ENCODE measurements at regions not wholly inside any gene's neighbourhood (a gene's known extent, or its start where the extent isn't known, plus 50 kb on each side); places are given as distances from the start of the nearest gene placed in this dataset.

DNA sequence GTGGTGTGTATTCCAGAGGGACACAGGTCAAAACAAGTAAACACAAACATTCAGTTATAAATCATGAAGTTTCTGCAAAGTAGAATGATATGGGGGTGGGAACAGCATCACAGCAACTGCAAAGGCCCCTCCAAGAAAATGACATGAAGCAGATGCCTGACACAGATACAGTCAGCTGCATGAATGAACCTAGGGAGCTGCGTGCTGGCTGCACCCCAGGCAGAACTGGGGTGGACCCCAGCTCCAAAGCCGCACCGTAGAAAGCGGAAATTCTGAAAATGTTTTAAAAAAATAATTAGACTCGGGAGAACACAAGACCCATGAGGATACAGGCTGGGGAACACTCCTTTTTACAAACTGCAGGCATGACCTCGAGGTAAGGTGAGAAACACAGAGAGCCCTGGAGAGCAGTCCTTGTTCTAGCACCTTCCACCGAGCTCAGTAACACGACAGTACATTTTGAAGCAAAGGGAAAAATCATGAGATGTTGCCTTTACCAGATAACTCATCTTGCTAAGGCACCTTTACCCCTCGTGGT lies 323.8 kb downstream of the SOX9 start:
- Histone ChIP-seq H3K4me1 (peaks cover 68% of the 10 kb centered on the region), H3K27me3 (replicated peaks; ENCODE audit: control insufficient read depth, insufficient read depth, low read length) (no peaks in the 10 kb centered on the region), H3K36me3 (ENCODE audit: control insufficient read depth, insufficient read depth, low read length) (no peaks in the 10 kb centered on the region), H3K4me3 (ENCODE audit: low read depth, low read length) (no peak overlapping the region), H3K9me3 (no peaks in the 10 kb centered on the region)
- no peaks in the 10 kb centered on the region for H3K27me3 Mint-ChIP-seq (ENCODE audit: insufficient read depth, unreplicated experiment)
- H3K4me1 Mint-ChIP-seq (ENCODE audit: low read depth, unreplicated experiment) = peaks cover 54% of the 10 kb centered on the region
- H3K27ac Mint-ChIP-seq (ENCODE audit: unreplicated experiment) = peak overlapping the region; percentile 94
- intact Hi-C loops (cut with micrococcal nuclease; ENCODE audit: unreplicated experiment) = loop anchor here (2.0 kb wide), 1 partner anchor 20 kb away; no protein-coding TSS in a partner anchor
- H3K4me3 Mint-ChIP-seq (ENCODE audit: unreplicated experiment) = peak overlapping the region; percentile 53
- no peaks in the 10 kb centered on the region for H3K9me3 Mint-ChIP-seq (ENCODE audit: unreplicated experiment)
- no peak for TF ChIP-seq CTCF (IDR thresholded peaks at IDR 0.05; ENCODE audit: insufficient read depth in 1 of 2, low read depth in 1 of 2, low read length in 1 of 2, severe bottlenecking in 1 of 2, unreplicated experiment in 1 of 2)
- DNase-seq = no peak
- ChIA-PET POLR2A (interaction anchor here (0.6 kb wide), 2 partner anchors 16 to 95 kb away, joined by 3 to 4 read pairs; no protein-coding TSS in a partner anchor), CTCF (interaction anchor here (1.3 kb wide), 1 partner anchor 45 kb away, joined by 4 read pairs; no protein-coding TSS in a partner anchor)
- TSS peak; percentile 95 for BruUV-seq (replicated peaks)
- H3K36me3 Mint-ChIP-seq (ENCODE audit: insufficient read depth, unreplicated experiment) = peaks cover 32% of the 10 kb centered on the region

DNA sequence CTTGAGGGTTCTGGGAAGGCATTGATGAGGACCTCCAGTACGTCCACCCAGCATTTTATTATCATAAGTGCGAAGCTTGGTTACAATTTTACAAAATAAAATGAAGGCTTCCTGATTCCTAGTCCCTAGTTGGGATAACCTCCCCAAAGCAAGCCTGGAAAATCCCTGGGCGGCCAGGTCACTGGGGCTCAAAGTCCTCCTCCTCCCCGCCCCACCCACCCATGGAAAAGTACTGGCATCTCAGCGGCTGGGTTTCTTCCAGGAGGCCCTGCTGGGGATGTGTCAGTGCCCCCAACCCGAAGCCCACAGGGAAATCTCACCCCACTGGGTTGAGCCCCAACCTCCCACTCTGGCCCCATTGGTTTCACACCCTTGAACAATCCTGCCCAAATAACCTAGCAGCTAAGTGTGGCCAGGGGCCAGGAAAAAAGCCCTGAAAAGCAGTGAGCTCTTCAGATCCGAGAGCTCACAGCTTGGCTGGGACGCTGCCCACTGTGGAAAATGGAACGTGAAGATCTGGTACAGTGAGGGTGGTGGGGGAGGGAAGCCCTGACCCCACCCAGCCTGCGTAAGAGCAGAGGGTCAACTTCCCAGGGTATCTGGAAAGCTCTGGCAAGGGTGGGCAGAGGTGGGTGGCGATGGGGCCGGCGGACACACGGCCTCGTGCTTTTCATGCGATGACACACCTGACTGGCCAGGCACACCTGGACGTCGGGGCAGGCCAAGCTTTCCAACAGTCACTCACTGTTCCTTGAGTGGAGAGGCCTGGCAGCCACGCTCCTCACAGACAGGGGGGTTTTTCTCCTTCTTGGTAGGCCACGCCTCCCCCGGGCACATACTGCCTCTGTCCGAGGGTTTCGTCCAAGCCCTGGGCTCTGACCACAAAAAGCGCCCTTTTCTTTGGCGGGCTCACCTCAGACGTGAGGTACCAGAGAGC lies 324.5 kb downstream of the SOX9 start:
- no peaks in the 10 kb centered on the region for H3K27me3 ChIP-seq (replicated peaks; ENCODE audit: control insufficient read depth, insufficient read depth, low read length)
- H3K4me3 ChIP-seq (ENCODE audit: low read depth, low read length) = no peak overlapping the region
- Mint-ChIP-seq H3K36me3 (ENCODE audit: insufficient read depth, unreplicated experiment) (peaks cover 32% of the 10 kb centered on the region), H3K4me3 (ENCODE audit: unreplicated experiment) (peak overlapping the region; percentile 53), H3K27me3 (ENCODE audit: insufficient read depth, unreplicated experiment) (no peaks in the 10 kb centered on the region), H3K4me1 (ENCODE audit: low read depth, unreplicated experiment) (peaks cover 49% of the 10 kb centered on the region), H3K9me3 (ENCODE audit: unreplicated experiment) (peaks cover 3% of the 10 kb centered on the region), H3K27ac (ENCODE audit: unreplicated experiment) (peak overlapping the region; percentile 94)
- peak; percentile 74 to 80 for DNase-seq
- ChIA-PET CTCF (interaction anchor here (0.7 to 1.3 kb wide), 2 partner anchors 46 to 73 kb away, joined by 4 read pairs; no protein-coding TSS in a partner anchor), POLR2A (interaction anchor here (0.6 kb wide), 1 partner anchor 95 kb away, joined by 3 read pairs; no protein-coding TSS in a partner anchor)
- intact Hi-C loops (cut with micrococcal nuclease; ENCODE audit: unreplicated experiment) = loop anchor here (2.0 kb wide), 1 partner anchor 19 kb away; no protein-coding TSS in a partner anchor
- TF ChIP-seq CTCF (IDR thresholded peaks at IDR 0.05; ENCODE audit: insufficient read depth in 1 of 2, low read depth in 1 of 2, low read length in 1 of 2, severe bottlenecking in 1 of 2, unreplicated experiment in 1 of 2) = no peak
- H3K4me1 ChIP-seq = peaks cover 72% of the 10 kb centered on the region
- BruUV-seq (replicated peaks) = TSS peak; percentile 92
- no peaks in the 10 kb centered on the region for H3K9me3 ChIP-seq
- no peaks in the 10 kb centered on the region for H3K36me3 ChIP-seq (ENCODE audit: control insufficient read depth, insufficient read depth, low read length)

DNA sequence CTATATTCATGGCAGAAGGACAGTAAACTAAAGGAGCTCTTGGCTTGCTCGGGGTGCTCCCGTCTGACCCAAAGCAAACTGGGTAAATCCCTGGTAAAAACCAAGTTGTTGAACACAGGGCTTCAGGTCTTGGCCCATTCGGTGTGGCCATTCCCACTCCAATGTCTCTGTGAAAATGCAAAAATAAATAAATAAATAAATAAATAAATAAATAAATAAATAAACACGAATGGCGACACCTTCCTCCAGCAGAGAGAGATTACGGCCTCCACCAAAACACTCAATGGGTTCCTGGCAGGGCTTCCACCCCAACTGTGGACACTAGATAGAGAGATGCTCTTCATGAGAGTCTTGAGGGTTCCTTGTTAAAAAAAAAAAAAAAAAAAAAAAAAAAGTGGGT lies 325.3 kb downstream of the SOX9 start:
- Mint-ChIP-seq H3K4me1 (ENCODE audit: low read depth, unreplicated experiment) (peaks cover 42% of the 10 kb centered on the region), H3K27ac (ENCODE audit: unreplicated experiment) (peak overlapping the region; percentile 94)
- POLR2A ChIA-PET = no interaction called here

More for the DNA sequence above, 325.3 kb downstream of the SOX9 start:
- Mint-ChIP-seq H3K27me3 (ENCODE audit: insufficient read depth, unreplicated experiment) (no peaks in the 10 kb centered on the region), H3K36me3 (ENCODE audit: insufficient read depth, unreplicated experiment) (peaks cover 24% of the 10 kb centered on the region), H3K9me3 (ENCODE audit: unreplicated experiment) (peaks cover 8% of the 10 kb centered on the region), H3K4me3 (ENCODE audit: unreplicated experiment) (no peak overlapping the region)
- DNase-seq = no peak
- Histone ChIP-seq H3K4me3 (ENCODE audit: low read depth, low read length) (no peak overlapping the region), H3K4me1 (peaks cover 72% of the 10 kb centered on the region), H3K27me3 (replicated peaks; ENCODE audit: control insufficient read depth, insufficient read depth, low read length) (no peaks in the 10 kb centered on the region), H3K9me3 (no peaks in the 10 kb centered on the region), H3K36me3 (ENCODE audit: control insufficient read depth, insufficient read depth, low read length) (no peaks in the 10 kb centered on the region)
- no peak for TF ChIP-seq CTCF (IDR thresholded peaks at IDR 0.05; ENCODE audit: insufficient read depth in 1 of 2, low read depth in 1 of 2, low read length in 1 of 2, severe bottlenecking in 1 of 2, unreplicated experiment in 1 of 2)
- intact Hi-C loops (cut with micrococcal nuclease; ENCODE audit: unreplicated experiment) = no loop called here
- CTCF ChIA-PET = interaction anchor here (1.3 kb wide), 1 partner anchor 47 kb away, joined by 4 read pairs; no protein-coding TSS in a partner anchor
- BruUV-seq (replicated peaks) = no TSS peak

Measured in Caco-2 (cell line).